Hematopoietic multipotent progenitor cell treated with erythropoietin and hydrocortisone succinate and interleukin-3 and kit ligand, for 17 days (in vitro differentiated cells): ENCODE measurements at regions not wholly inside any gene's neighbourhood (a gene's known extent, or its start where the extent isn't known, plus 50 kb on each side); places are given as distances from the start of the nearest gene placed in this dataset.

Source experiments
- DNase-seq: peaks from one replicate; pipeline ENCODE4 v3.0.0-alpha.2; 2015; ENCODE audit warnings: low spot score

GRCh38 chr2:105595536-105595935 lies 149.2 kb upstream of the NCK2 start:
- DNase-seq, result no peak

GRCh38 chr2:105593221-105593967 lies 151.3 kb upstream of the NCK2 start:
- DNase-seq, result no peak

- DNase-seq, result no peak
These were observed 152.4 kb upstream of the NCK2 start for GRCh38 chr2:105592288-105592687.

- DNase-seq, result no peak
These were observed 153.7 kb upstream of the NCK2 start for GRCh38 chr2:105590780-105591660.

- no peak for DNase-seq
These were observed 156.1 kb upstream of the NCK2 start for GRCh38 chr2:105588581-105588980.

- no peak for DNase-seq
These were observed 157.1 kb upstream of the NCK2 start for GRCh38 chr2:105587637-105588036.

GRCh38 chr2:105584435-105585010 lies 160.2 kb upstream of the NCK2 start:
- DNase-seq, result no peak

- DNase-seq, result no peak
These were observed 161.6 kb upstream of the NCK2 start for GRCh38 chr2:105582952-105583660.

- DNase-seq, result no peak
These were observed 163.2 kb upstream of the NCK2 start for GRCh38 chr2:105581555-105581944.

- no peak for DNase-seq
These were observed 163.7 kb upstream of the NCK2 start for GRCh38 chr2:105580870-105581554.

GRCh38 chr2:105580216-105580615 lies 164.5 kb upstream of the NCK2 start:
- DNase-seq, result no peak

GRCh38 chr2:105578166-105578565 lies 166.5 kb upstream of the NCK2 start:
- no peak for DNase-seq

- DNase-seq, result no peak
These were observed 166.9 kb upstream of the NCK2 start for GRCh38 chr2:105577762-105578161.

- no peak for DNase-seq
These were observed 168.1 kb upstream of the NCK2 start for GRCh38 chr2:105576440-105577241.

GRCh38 chr2:105576050-105576439 lies 168.7 kb upstream of the NCK2 start:
- no peak for DNase-seq

GRCh38 chr2:105575499-105576025 lies 169.2 kb upstream of the NCK2 start:
- DNase-seq, result no peak

GRCh38 chr2:105574796-105575344 lies 169.8 kb upstream of the NCK2 start:
- no peak for DNase-seq

GRCh38 chr2:105573910-105574655 lies 170.6 kb upstream of the NCK2 start:
- DNase-seq, result no peak

- DNase-seq, result no peak
These were observed 171.2 kb upstream of the NCK2 start for GRCh38 chr2:105573490-105573889.
